Stomach (tissue), 4 donors: ENCODE measurements at regions not wholly inside any gene's neighbourhood (a gene's known extent, or its start where the extent isn't known, plus 50 kb on each side); places are given as distances from the start of the nearest gene placed in this dataset.

Experiments used
- CTCF ChIP-seq, 7 experiments: fragments of 450-650 bp in 4 of 7; fragments of 200-600 bp in 3 of 7; sonication (generic) in 3 of 7; IDR thresholded peaks; one replicate each; pipeline ENCODE4 v1.5.1; 2016 to 2019; ENCODE audit warnings: antibody characterized with exemption in 7 of 7, control low read depth in 2 of 7, mild to moderate bottlenecking in 1 of 7
- POLR2A ChIP-seq, 4 donors: fragments of 450-650 bp; IDR thresholded peaks; one replicate each; pipeline ENCODE4 v1.6.1; 2016; ENCODE audit warnings: antibody characterized with exemption in 4 of 4, control low read depth in 2 of 4, mild to moderate bottlenecking in 1 of 4, moderate library complexity in 1 of 4
- POLR2AphosphoS5 ChIP-seq, 3 donors: sonication (generic); formaldehyde crosslinking; IDR thresholded peaks; one replicate each; pipeline ENCODE4 v1.6.1; 2016; ENCODE audit warnings: antibody characterized with exemption in 3 of 3

GRCh38 chr11:29012507-29012906 is 904.3 kb downstream of the METTL15 start:
- TF ChIP-seq CTCF (IDR thresholded peaks at IDR 0.05), result no peak
- no peak for TF ChIP-seq POLR2A (IDR thresholded peaks at IDR 0.05)
- no peak for TF ChIP-seq POLR2AphosphoS5 (IDR thresholded peaks at IDR 0.05)
